GM12878 (cell line): ENCODE measurements at regions not wholly inside any gene's neighbourhood (a gene's known extent, or its start where the extent isn't known, plus 50 kb on each side); places are given as distances from the start of the nearest gene placed in this dataset.

Experiments
- ATAC-seq: fragments of 200-7000 bp; cut with Tn5 transposase; 3 replicates; pipeline ENCODE4 v1.9.1; 2020; ENCODE audit warnings: mild to moderate bottlenecking, moderate library complexity
- BruUV-seq: library from RNA; stranded (reverse); fragments of 400-500 nt; replicated peaks from 2 replicates; lab custom pipeline; 2021; lab: Mats Ljungman, UMichigan
- CTCF ChIA-PET: fragments of 300-600 bp; sonication (Branson Sonifier 250); formaldehyde crosslinking; extraction: SDS; loops from one replicate; lab custom pipeline; 2021; ENCODE audit warnings: inconsistent platforms; lab: Yijun Ruan, JAX
- POLR2A ChIA-PET: fragments of 350-600 bp; formaldehyde crosslinking; extraction: SDS; loops from one replicate; lab custom pipeline; 2021; ENCODE audit warnings: inconsistent platforms; lab: Charles Lee
- RAD21 ChIA-PET: fragments of 300-600 bp; sonication (Branson Sonifier 250); formaldehyde crosslinking; loops from one replicate; lab custom pipeline; 2023; ENCODE audit warnings: antibody characterized with exemption; ENCODE audit not compliant: unreplicated experiment; lab: Charles Lee
- SMC1A ChIA-PET: fragments of 300-600 bp; sonication (Branson Sonifier 250); formaldehyde crosslinking; loops from one replicate; lab custom pipeline; 2023; ENCODE audit not compliant: unreplicated experiment, uncharacterized antibody; lab: Charles Lee
- DNase-seq: peaks from one replicate; pipeline ENCODE4 v3.0.0-alpha.2; 2011; ENCODE audit warnings: low read depth, low spot score
- FAIRE-seq: peaks from 3 replicates; lab custom pipeline; 2011; peaks lifted over from hg19 to GRCh38; lab: Jason Lieb, UNC
- H2AFZ ChIP-seq: 2 replicates; pipeline ENCODE4 v1.6.0; 2011; ENCODE audit warnings: low read depth, low read length, control low read depth; ENCODE audit not compliant: control insufficient read depth
- H3K27ac ChIP-seq: 2 replicates; pipeline ENCODE4 v1.5.1; 2011; ENCODE audit warnings: control low read depth; ENCODE audit not compliant: control insufficient read depth, insufficient read depth
- H3K27me3 ChIP-seq, 2 experiments: replicated peaks in 1 of 2; 2 replicates each; pipeline versions ENCODE4 v1.6.0 to v1.6.1; 2011; ENCODE audit warnings: low read length in 1 of 2; ENCODE audit not compliant: control insufficient read depth in 2 of 2, insufficient read depth in 2 of 2
- H3K36me3 ChIP-seq, 2 experiments: 2 replicates each; pipeline ENCODE4 v1.5.1; 2011; ENCODE audit warnings: low read length in 1 of 2; ENCODE audit not compliant: control insufficient read depth in 2 of 2, insufficient read depth in 2 of 2
- H3K4me1 ChIP-seq: 2 replicates; pipeline ENCODE4 v1.6.1; 2011; ENCODE audit warnings: mild to moderate bottlenecking, low read length, moderate library complexity, mixed read lengths; ENCODE audit not compliant: control insufficient read depth, insufficient read depth
- H3K4me2 ChIP-seq: 2 replicates; pipeline ENCODE4 v1.6.0; 2011; ENCODE audit warnings: control low read depth; ENCODE audit not compliant: control insufficient read depth, insufficient read depth
- H3K4me3 ChIP-seq: fragments of 200-600 bp; sonication (generic); 2 replicates; pipeline ENCODE4 v1.5.1; 2016
- H3K79me2 ChIP-seq: 2 replicates; pipeline ENCODE4 v1.6.0; 2011; ENCODE audit warnings: low read length; ENCODE audit not compliant: control insufficient read depth, insufficient read depth
- H3K9ac ChIP-seq: 2 replicates; pipeline ENCODE4 v1.8.0; 2011; ENCODE audit warnings: low read length, control low read depth, mixed read lengths; ENCODE audit not compliant: control insufficient read depth, insufficient read depth
- H3K9me3 ChIP-seq: replicated peaks from 3 replicates; pipeline ENCODE4 v1.5.1; 2011; ENCODE audit warnings: mild to moderate bottlenecking, low read length; ENCODE audit not compliant: control insufficient read depth, insufficient read depth
- H4K20me1 ChIP-seq: 2 replicates; pipeline ENCODE4 v1.6.0; 2011; ENCODE audit not compliant: control insufficient read depth, insufficient read depth
- IRF3 ChIP-seq: fragments of 450-650 bp; IDR thresholded peaks from 2 replicates; pipeline ENCODE4 v1.6.1; 2014; ENCODE audit warnings: mild to moderate bottlenecking
- NFYB ChIP-seq: IDR thresholded peaks from 2 replicates; pipeline ENCODE4 v1.6.1; 2011; ENCODE audit warnings: low read depth, mild to moderate bottlenecking, low read length, improper control_type of control experiment, moderate library complexity; ENCODE audit not compliant: insufficient read depth
- NR2F1 ChIP-seq: fragments of 450-650 bp; conservative IDR thresholded peaks from 2 replicates; pipeline ENCODE4 v1.6.1; 2017; ENCODE audit warnings: mild to moderate bottlenecking
- PAX5 ChIP-seq: IDR thresholded peaks from 2 replicates; pipeline ENCODE4 v1.6.1; 2011; ENCODE audit warnings: low read depth, low read length, borderline replicate concordance
- PBX3 ChIP-seq: IDR thresholded peaks from 2 replicates; pipeline ENCODE4 v1.6.1; 2011; ENCODE audit warnings: mild to moderate bottlenecking, low read depth, low read length, moderate library complexity; ENCODE audit not compliant: insufficient replicate concordance
- RUNX3 ChIP-seq: IDR thresholded peaks from 2 replicates; pipeline ENCODE4 v1.6.1; 2012; ENCODE audit warnings: low read length, inconsistent platforms
- SUPT20H ChIP-seq: IDR thresholded peaks from 2 replicates; pipeline ENCODE4 v1.6.1; 2011; ENCODE audit warnings: low read depth, mild to moderate bottlenecking, low read length, moderate library complexity, borderline replicate concordance; ENCODE audit not compliant: control insufficient read depth
- USF1 ChIP-seq: IDR thresholded peaks from 2 replicates; pipeline ENCODE4 v1.6.1; 2011; ENCODE audit warnings: borderline replicate concordance, low read depth, mild to moderate bottlenecking, moderate library complexity, mixed read lengths, low read length; ENCODE audit not compliant: insufficient read depth; ENCODE audit errors: extremely low read length
- YY1 ChIP-seq: IDR thresholded peaks from 2 replicates; pipeline ENCODE4 v1.6.1; 2011; ENCODE audit warnings: low read depth, mild to moderate bottlenecking, low read length
- ZBTB11 ChIP-seq: fragments of 450-650 bp; formaldehyde crosslinking; IDR thresholded peaks from 2 replicates; pipeline ENCODE4 v1.5.0; 2022; ENCODE audit warnings: mild to moderate bottlenecking, missing genetic modification characterization
- ZBTB33 ChIP-seq: fragments of 450-650 bp; IDR thresholded peaks from 2 replicates; pipeline ENCODE4 v1.6.1; 2017; ENCODE audit warnings: mild to moderate bottlenecking
- ZNF274 ChIP-seq: IDR thresholded peaks from one replicate; pipeline ENCODE4 v1.8.0; 2011; ENCODE audit not compliant: insufficient read length, insufficient read depth
- WGBS: methylation state at CpG from one replicate; pipeline ENCODE4 v1.1.6; 2016; ENCODE audit warnings: low lambda C conversion rate; ENCODE audit not compliant: insufficient replicate concordance, insufficient coverage; ENCODE audit errors: missing lambda C conversion rate; 5-methylcytosine and 5-hydroxymethylcytosine counted together
- in situ Hi-C: fragments of 300-500 bp; cut with MboI; formaldehyde crosslinking; loops from 9 replicates; pipeline ENCODE4 v1.14.3; 2018; ENCODE audit warnings: mixed read lengths
- intact Hi-C: fragments of 100-400 bp; cut with micrococcal nuclease; formaldehyde crosslinking; loops from one replicate; pipeline ENCODE4 v1.14.2; 2022; ENCODE audit not compliant: unreplicated experiment

- RAD21 ChIA-PET = interaction anchor here (1.2 kb wide), 1 partner anchor 73 kb away, joined by 3 read pairs; no protein-coding TSS in a partner anchor
- no peak for TF ChIP-seq ZNF274
- no peak for TF ChIP-seq ZBTB11 (CRISPR knock-in tag)
- TF ChIP-seq ZBTB33 = no peak
- no peak for TF ChIP-seq NR2F1
- no peak for TF ChIP-seq YY1
- no peak for TF ChIP-seq PAX5
- no peak for TF ChIP-seq SUPT20H
- TF ChIP-seq NFYB = no peak
- no peak for TF ChIP-seq USF1
- no peak for TF ChIP-seq IRF3
- no peak for TF ChIP-seq PBX3
- TF ChIP-seq RUNX3 = no peak
Measured at GRCh38 chr14:34025325-34026017, 74.6 kb upstream of the EGLN3 start.

More at GRCh38 chr14:34025325-34026017, 74.6 kb upstream of the EGLN3 start:
- FAIRE-seq (no peak), DNase-seq (no peak), ATAC-seq (no peak)
- BruUV-seq = no TSS peak
- ChIA-PET SMC1A (interaction anchor here (0.9 to 1.8 kb wide), 5 partner anchors 12 to 73 kb away, joined by 3 to 6 read pairs (median 4); no protein-coding TSS in a partner anchor), CTCF (interaction anchor here (1.2 kb wide), 1 partner anchor 15 kb away, joined by 3 read pairs; no protein-coding TSS in a partner anchor), POLR2A (interaction anchor here (0.7 kb wide), 1 partner anchor 14 kb away, joined by 3 read pairs; no protein-coding TSS in a partner anchor)
- no peaks in the 10 kb centered on the region for H3K9me3 ChIP-seq
- no peak overlapping the region for H2AFZ ChIP-seq
- WGBS = 30% methylated on average over 4 of the region's 4 CpGs
- H3K79me2 ChIP-seq = no peaks in the 10 kb centered on the region
- no peak overlapping the region for H3K4me2 ChIP-seq
- H3K4me1 ChIP-seq = no peaks in the 10 kb centered on the region
- in situ Hi-C loops = no loop called here
- H4K20me1 ChIP-seq = no peaks in the 10 kb centered on the region
- H3K27ac ChIP-seq = no peak overlapping the region
- intact Hi-C loops = no loop called here
- H3K9ac ChIP-seq = no peak overlapping the region
- H3K36me3 ChIP-seq = no peaks in the 10 kb centered on the region
- no peaks in the 10 kb centered on the region for H3K27me3 ChIP-seq
- H3K4me3 ChIP-seq = no peak overlapping the region
